NK-92 (cell line): ENCODE measurements at regions not wholly inside any gene's neighbourhood (a gene's known extent, or its start where the extent isn't known, plus 50 kb on each side); places are given as distances from the start of the nearest gene placed in this dataset.
"Not testable (repeated sequence)": the region's sequence is repeated elsewhere in the genome, so short reads cannot be mapped to it uniquely, and the experiment has no call there.

Experiments
- DNase-seq: peaks from one replicate; lab custom pipeline; 2025; ENCODE audit not compliant: unreplicated experiment; lab: John Stamatoyannopoulos, UW

DNA sequence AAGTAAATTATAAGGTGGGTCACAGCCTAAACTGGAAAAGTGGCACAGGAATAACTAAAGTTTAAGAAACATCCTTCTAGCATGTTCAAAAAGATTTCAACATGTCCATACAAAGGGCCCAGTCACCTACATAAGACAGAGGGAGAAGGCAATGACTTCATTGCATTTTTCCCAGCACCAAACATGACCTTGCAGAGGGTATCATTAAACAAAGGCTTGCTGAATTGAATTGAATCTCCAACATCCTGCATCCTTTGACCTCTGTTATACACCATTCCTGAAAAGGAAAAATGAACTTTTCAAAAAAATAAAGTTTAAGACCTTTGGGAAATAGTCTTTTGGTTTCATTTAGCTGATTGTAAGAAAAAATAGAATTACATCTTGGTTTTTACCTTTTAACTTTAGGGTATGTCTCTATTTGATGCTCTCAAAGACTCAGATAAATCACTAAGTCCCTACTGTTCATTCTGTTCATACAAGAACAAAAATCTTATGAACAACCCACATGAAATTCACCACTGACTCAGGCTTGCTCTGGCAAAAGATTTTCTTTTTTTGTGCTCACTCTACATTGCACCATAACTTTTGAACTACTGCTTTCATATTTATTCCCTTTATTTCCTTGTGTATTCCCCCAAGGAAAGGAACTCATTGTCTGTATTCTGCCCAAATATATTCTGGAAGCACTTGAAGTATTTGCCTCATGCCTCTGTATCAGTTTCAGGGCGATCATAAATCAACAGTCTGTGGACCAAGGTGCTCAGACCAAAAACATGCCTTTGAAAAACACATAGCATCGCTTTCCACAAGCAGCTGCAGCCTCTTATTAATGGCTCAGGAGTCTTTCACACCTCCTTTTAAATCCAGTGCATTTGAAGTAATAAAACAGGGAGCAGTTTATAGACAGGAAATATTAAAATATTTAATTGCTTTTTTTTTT lies 121.7 kb downstream of the DUSP6 start:
- DNase-seq: no peak

DNA sequence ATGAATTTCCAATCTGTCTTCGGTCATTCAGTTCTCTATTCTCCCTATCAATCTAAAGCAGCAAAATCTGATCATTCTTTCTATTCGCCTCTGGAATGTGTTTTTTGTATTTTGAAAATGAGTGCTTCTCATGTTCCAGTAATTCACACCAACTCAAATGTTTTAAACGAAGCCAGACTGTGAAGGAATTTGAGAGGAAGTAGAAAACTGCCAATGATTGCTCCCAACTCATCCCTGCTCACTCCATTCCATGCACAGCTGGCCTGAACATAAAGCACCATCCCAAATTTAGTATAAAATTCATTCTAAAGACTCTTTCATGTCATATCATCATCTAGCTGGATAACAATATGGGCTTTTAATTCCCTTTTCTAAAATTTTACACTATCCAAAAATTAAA lies 123.8 kb downstream of the DUSP6 start:
- DNase-seq: no peak

GRCh38 chr12:89227774-89228173 lies 124.5 kb downstream of the DUSP6 start:
- no peak for DNase-seq

DNA sequence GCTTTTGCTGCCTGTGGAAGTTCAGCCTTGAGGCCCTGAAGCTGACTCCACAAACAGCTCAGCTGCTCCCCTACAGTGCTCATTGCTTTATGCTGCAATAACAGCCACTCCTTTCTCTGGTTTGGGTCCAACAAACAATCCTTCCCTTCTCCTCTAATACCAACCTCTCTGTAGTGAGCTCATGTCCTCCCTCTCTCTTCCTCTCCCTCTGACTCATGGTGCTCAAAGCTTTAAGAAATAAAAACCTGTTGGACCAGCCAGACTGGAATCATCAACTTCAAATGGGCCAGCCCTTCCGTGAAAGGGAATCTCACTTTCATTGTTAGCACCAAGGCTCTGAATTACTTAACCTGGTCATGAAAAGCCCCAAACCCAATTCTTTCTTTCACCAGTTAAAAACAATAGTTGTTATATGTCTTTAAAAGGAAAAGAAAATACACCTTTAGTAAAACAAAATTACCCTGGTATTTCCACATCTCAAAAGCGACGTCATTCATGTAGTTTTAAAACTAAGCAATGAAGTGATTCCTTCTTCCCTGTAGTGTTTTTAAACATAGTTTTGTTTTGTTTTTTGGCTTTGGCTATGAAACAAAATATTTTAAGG lies 126.4 kb downstream of the DUSP6 start:
- DNase-seq: no peak

- no peak for DNase-seq
These were observed 126.9 kb downstream of the DUSP6 start for GRCh38 chr12:89225401-89225800.

GRCh38 chr12:89222580-89222979 lies 129.7 kb downstream of the DUSP6 start:
- not testable (repeated sequence) for DNase-seq

DNA sequence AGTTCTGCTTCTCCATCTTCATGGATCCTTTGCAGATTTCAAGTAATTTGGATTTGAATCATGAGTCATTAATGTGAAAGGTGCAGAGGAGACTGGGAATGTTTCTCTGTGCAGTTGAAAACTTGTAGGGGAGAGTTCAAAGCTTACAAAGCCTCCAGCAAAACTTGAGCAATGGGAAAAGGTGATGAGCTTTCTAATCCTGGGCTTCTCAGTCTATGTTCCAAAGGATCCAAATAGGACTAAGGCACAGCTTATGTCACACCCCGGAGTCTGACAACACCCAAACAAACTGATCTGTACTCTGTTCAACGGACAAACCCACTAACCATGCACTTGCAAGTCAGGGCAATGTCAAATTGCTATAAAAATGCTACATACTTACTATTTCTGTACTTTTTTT lies 134.8 kb downstream of the DUSP6 start:
- no peak for DNase-seq

GRCh38 chr12:89216211-89216952 lies 135.9 kb downstream of the DUSP6 start:
- no peak for DNase-seq

DNA sequence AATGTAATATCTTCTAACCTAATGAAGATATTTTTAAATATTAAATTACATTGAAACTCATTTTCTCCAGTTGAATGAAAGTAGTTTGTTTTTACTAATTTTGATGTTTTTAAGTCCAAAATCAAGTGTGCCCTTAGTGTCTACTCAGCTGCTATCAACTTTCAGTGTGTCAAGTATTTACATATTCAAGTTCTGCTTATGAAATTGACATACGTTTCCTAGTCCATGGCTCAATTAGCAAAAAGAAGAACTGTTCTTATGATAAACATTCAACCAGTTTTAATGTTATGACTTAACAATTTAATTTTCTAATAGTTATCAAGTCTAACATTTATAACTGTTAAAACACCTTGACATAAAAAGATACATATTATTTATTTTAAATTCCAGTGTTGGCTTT lies 137.1 kb downstream of the DUSP6 start:
- DNase-seq: no peak

GRCh38 chr12:89213747-89214146 lies 138.6 kb downstream of the DUSP6 start:
- DNase-seq: no peak

- DNase-seq: no peak
These were observed 139.2 kb downstream of the DUSP6 start for GRCh38 chr12:89213139-89213538.

DNA sequence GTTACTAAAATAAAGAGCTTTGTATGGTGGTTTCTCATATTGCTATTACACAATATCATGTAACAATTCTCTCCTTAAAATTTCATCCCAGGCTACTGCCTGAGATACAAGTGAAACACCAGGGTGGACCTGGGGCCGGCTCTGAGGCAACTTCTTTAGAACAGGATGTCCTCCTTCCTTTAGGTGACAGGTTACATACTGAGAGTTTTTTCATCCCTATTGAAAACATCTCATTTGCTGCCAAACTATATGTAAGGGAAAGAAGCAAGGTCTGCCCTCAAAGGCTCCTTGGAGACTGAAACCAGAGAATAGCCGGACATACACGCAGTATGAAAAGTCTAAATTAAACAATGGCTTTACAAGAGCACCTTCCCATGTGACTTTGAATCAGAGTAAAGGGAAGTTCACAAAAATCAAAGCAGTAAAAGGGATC lies 139.9 kb downstream of the DUSP6 start:
- DNase-seq: no peak

DNA sequence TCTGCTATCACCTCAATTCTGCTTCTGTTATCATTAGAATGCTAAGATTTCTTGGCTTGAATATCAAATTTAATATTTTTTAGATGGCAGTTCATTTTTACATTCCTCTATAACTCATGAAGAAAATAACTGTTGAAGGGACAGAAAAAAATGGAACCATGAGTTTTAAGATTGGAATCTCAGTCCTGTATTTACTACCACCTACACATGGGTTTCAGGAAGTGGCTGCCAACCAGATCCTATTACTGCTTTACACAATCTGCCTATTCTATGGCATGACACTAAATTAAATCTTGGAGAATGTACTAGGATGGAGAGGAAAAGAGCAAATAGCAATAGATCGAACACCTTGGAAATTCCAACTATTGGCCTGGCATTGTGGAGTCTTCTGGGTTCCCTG lies 140.8 kb downstream of the DUSP6 start:
- DNase-seq: no peak

- no peak for DNase-seq
These were observed 142.0 kb downstream of the DUSP6 start for GRCh38 chr12:89210277-89210676.

- no peak for DNase-seq
These were observed 143.6 kb downstream of the DUSP6 start for GRCh38 chr12:89208661-89209096.

DNA sequence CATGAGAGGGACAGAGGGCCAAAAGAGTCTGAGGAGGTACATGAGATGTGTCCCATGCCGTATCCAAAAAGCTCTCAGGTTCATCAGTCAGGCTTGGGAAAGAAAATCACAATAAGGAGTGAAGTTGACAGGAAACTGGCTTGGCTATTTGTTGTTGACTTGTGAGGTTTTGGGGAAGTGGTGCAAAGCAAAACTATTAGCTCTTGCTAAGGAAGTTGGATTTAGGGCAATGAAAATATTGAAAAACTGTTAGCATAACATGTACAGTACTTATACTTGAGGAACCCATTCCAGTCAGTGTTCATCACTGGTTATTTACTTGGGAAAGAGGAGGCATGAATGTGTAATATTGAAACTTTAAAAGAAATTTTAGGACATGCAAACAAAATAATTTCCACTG lies 145.9 kb downstream of the DUSP6 start:
- DNase-seq: no peak

DNA sequence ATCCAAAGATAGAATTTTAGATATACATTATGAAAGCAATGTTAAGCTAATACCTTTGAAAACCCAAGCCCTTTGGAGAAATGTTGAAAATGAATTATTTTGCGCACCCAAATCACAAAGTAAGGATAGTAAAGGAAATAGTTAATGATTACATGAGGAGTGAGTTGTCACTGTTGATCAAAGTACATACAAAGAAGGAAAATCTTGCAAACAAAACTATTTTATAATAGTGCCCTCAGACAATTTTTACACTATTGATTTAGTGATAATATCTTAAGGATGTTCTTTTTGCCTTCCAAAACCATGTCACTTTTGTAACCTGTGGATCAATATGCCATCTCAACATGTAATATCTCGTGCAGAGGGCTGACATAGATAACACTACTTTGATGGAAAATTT lies 146.8 kb downstream of the DUSP6 start:
- DNase-seq: no peak

DNA sequence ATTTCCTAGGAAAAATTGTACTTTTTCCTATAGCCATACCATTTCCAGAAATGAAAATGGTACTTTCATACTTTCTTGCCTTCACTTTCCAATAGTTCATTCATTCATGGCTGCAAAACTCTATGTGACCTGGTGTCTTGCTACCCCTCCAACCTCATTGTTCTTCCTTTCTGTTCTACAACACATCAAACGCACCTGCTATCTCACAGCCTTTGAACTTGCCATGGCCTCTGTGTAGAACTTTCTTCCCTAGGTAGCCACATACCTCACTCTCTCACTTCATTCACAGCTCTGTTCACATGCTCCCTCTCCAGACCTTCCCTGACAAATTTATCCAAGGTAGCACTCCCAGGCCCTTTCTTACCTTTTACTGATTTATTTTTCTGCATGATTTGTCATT lies 149.2 kb downstream of the DUSP6 start:
- no peak for DNase-seq

DNA sequence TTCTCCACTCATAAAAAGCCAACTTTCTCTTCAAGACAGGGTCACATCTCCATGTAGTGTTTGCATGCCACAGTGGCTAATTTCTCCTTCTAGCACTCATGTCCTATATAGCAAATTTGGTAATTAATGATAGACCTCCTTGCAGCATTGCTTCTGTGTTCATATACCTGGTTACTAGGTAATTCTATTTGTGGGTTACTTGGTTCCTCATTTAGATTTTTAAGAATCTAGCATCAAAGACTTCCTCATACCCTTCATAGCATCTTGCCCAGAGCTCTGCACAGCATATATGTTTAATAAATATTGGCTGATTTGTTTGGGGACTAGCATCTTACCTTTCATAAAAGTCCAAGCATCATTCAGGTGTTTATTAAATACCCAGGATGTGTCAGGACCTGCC lies 152.1 kb downstream of the DUSP6 start:
- no peak for DNase-seq

DNA sequence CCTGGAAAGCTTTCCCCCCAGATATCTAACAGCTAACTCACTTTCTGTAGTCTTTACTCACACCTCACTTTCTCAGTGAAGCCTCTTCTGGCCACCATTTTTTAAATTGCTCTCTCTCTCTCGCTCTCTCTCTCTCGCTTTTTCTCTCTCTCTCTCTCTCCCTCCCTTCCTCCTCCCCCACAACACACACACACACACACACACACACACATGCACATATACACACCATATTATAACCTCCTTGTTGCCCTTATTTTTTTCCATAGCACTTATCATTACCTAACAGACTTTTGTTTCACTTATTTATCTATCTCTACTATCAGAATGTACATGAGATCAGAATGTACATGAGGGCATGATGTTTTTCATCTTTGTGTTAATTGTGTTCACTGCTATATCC lies 156.8 kb downstream of the DUSP6 start:
- DNase-seq: no peak

GRCh38 chr12:89194683-89195082 lies 157.6 kb downstream of the DUSP6 start:
- no peak for DNase-seq

- DNase-seq: no peak
These were observed 159.9 kb downstream of the DUSP6 start for GRCh38 chr12:89192429-89192828.
